WI38 (cell line): ENCODE measurements at regions not wholly inside any gene's neighbourhood (a gene's known extent, or its start where the extent isn't known, plus 50 kb on each side); places are given as distances from the start of the nearest gene placed in this dataset.

ENCODE experiments used
- H3K4me3 ChIP-seq: 2 replicates; pipeline ENCODE4 v1.5.1; 2011; ENCODE audit warnings: low read depth, mild to moderate bottlenecking, control low read depth, low read length
- CTCF ChIP-seq: IDR thresholded peaks from 2 replicates; pipeline ENCODE4 v1.5.1; 2012; ENCODE audit warnings: low read depth, mild to moderate bottlenecking, control low read depth, low read length

- no peak overlapping the region for H3K4me3 ChIP-seq
- TF ChIP-seq CTCF: no peak
Observed at GRCh38 chr13:47798906-47799305, 202.2 kb downstream of the SUCLA2 start.

GRCh38 chr13:47798194-47798593, 202.9 kb downstream of the SUCLA2 start:
- no peak overlapping the region for H3K4me3 ChIP-seq

GRCh38 chr13:47796816-47797215, 204.3 kb downstream of the SUCLA2 start:
- TF ChIP-seq CTCF: no peak
- no peak overlapping the region for H3K4me3 ChIP-seq

More at GRCh38 chr13:47798194-47798593, 202.9 kb downstream of the SUCLA2 start:
- TF ChIP-seq CTCF: no peak

DNA sequence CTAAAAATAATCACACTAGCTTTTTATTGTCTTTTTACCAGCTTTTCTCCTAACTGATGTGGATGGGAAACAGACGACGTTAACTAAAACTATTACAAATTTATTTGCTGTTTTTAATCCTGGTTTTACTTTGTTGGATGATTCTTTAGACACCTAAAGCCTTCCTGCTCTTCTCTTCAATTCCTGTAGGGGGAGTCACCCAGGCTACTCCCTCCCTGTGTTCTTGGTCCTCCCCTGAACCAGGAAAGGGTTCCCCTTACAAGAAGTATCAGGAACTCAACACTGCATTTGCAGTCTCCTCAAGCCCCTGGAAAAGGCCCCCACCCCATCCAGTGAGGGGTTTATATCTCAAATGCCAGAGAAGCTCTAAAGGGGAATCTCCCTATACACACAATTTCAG, 206.1 kb downstream of the SUCLA2 start:
- peak; percentile 54 for TF ChIP-seq CTCF
- H3K4me3 ChIP-seq: no peak overlapping the region

DNA sequence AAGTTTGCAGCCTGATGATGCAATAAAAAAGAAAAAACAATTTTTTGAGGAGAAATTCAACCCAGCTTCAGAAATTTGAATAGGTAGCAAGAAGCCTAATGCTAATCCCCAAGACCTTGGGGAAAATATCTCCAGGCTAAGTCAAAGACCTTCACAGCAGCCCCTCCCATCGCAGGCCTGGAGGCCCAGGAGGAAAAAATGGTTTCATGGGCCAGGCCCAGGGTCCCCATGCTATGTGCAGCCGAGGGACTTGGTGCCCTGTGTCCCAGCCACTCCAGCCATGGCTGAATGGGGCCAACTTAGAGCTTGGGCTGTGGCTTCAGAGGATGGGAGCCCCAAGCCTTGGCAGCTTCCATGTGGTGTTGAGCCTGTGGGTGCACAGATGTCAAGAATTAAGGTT, 210.3 kb downstream of the SUCLA2 start:
- H3K4me3 ChIP-seq: no peak overlapping the region
- no peak for TF ChIP-seq CTCF

GRCh38 chr13:47788844-47789243, 212.2 kb downstream of the SUCLA2 start:
- no peak overlapping the region for H3K4me3 ChIP-seq
- no peak for TF ChIP-seq CTCF

DNA sequence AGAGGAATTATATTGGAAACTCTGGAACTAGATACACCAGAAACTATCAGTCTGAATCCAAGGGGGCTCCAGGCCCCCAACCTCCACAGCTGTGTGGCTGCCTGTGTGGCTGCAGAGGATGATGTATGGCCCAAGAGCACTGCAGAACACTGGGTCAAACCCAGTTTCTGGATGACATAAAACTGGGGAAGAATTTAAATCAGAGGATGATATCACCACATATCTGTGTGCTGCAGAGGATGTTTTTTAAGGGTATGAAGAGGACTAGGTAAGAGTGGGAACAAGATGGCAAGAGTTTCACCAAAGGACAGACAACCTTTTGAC, 226.4 kb downstream of the SUCLA2 start:
- H3K4me3 ChIP-seq: no peak overlapping the region
- TF ChIP-seq CTCF: no peak
